Keratinocyte (primary cell): ENCODE measurements at regions not wholly inside any gene's neighbourhood (a gene's known extent, or its start where the extent isn't known, plus 50 kb on each side); places are given as distances from the start of the nearest gene placed in this dataset.

Source experiments
- DNase-seq: peaks from one replicate; pipeline ENCODE4 v3.0.0-alpha.2; 2011; ENCODE audit warnings: low read depth, missing footprints, low spot score
- FAIRE-seq: peaks from 2 replicates; lab custom pipeline; 2011; peaks lifted over from hg19 to GRCh38; lab: Jason Lieb, UNC
- H2AFZ ChIP-seq: 2 replicates; pipeline ENCODE4 v1.6.0; 2012; ENCODE audit warnings: low read length, control low read depth, inconsistent platforms; ENCODE audit not compliant: control insufficient read depth
- H3K27ac ChIP-seq: 2 replicates; pipeline ENCODE4 v1.5.1; 2011; ENCODE audit warnings: low read length; ENCODE audit not compliant: control insufficient read depth, insufficient read depth
- H3K27me3 ChIP-seq: 3 replicates; pipeline ENCODE4 v1.6.0; 2011; ENCODE audit warnings: low read length; ENCODE audit not compliant: control insufficient read depth, insufficient read depth; ENCODE audit errors: extremely low read depth
- H3K36me3 ChIP-seq, 2 experiments: 2 replicates in 1 of 2; 3 replicates in 1 of 2; pipeline ENCODE4 v1.5.1; 2011; ENCODE audit warnings: low read length in 2 of 2, mild to moderate bottlenecking in 1 of 2; ENCODE audit not compliant: control insufficient read depth in 2 of 2, insufficient read depth in 2 of 2; ENCODE audit errors: extremely low read depth in 1 of 2
- H3K4me1 ChIP-seq: 3 replicates; pipeline ENCODE4 v1.5.1; 2011; ENCODE audit warnings: low read length; ENCODE audit not compliant: control insufficient read depth, insufficient read depth; ENCODE audit errors: extremely low read depth
- H3K4me2 ChIP-seq: 3 replicates; pipeline ENCODE4 v1.6.0; 2011; ENCODE audit warnings: low read depth, low read length; ENCODE audit not compliant: control insufficient read depth, insufficient read depth; ENCODE audit errors: extremely low read depth
- H3K4me3 ChIP-seq, 3 experiments: fragments of 200-600 bp in 1 of 3; sonication (generic) in 1 of 3; 2 replicates in 2 of 3; 3 replicates in 1 of 3; pipeline ENCODE4 v1.5.1; 2011 to 2016; ENCODE audit warnings: low read length in 3 of 3, mild to moderate bottlenecking in 3 of 3, control low read depth in 2 of 3, inconsistent platforms in 1 of 3, low read depth in 1 of 3, mixed read lengths in 1 of 3, mixed run types in 1 of 3, moderate library complexity in 1 of 3; ENCODE audit not compliant: control insufficient read depth in 2 of 3, insufficient read depth in 2 of 3; ENCODE audit errors: extremely low read depth in 1 of 3
- H3K79me2 ChIP-seq: 2 replicates; pipeline ENCODE4 v1.6.0; 2012; ENCODE audit warnings: low read length; ENCODE audit not compliant: control insufficient read depth, insufficient read depth
- H3K9ac ChIP-seq: 3 replicates; pipeline ENCODE4 v1.6.0; 2011; ENCODE audit warnings: low read length; ENCODE audit not compliant: control insufficient read depth, insufficient read depth; ENCODE audit errors: extremely low read depth
- H3K9me1 ChIP-seq: 3 replicates; pipeline ENCODE4 v1.6.0; 2011; ENCODE audit warnings: low read length; ENCODE audit not compliant: control insufficient read depth, insufficient read depth; ENCODE audit errors: extremely low read depth
- H3K9me3 ChIP-seq: 2 replicates; pipeline ENCODE4 v1.5.1; 2012; ENCODE audit warnings: low read depth, low read length; ENCODE audit not compliant: control insufficient read depth
- H4K20me1 ChIP-seq: 3 replicates; pipeline ENCODE4 v1.6.0; 2011; ENCODE audit warnings: low read length; ENCODE audit not compliant: control insufficient read depth, insufficient read depth; ENCODE audit errors: extremely low read depth
- EZH2 ChIP-seq: IDR thresholded peaks from one replicate; pipeline ENCODE4 v1.6.1; 2012; ENCODE audit warnings: inconsistent platforms, mild to moderate bottlenecking, low read length, moderate library complexity
- dilution Hi-C: fragments of 300-500 bp; cut with MboI; formaldehyde crosslinking; loops from one replicate; pipeline ENCODE4 v1.7.0; 2020; ENCODE audit warnings: low sequenced_read_pairs; ENCODE audit not compliant: extremely low pct_ligation_motif_present
- TF ChIP-seq, protein P1 (sequence below), 3 experiments: IDR thresholded peaks in 1 of 3; conservative IDR thresholded peaks in 1 of 3; optimal IDR thresholded peaks in 1 of 3; 2 replicates in 2 of 3; 3 replicates in 1 of 3; pipeline versions ENCODE3 to v1.5.1; 2011; ENCODE audit warnings: low read length in 3 of 3, mild to moderate bottlenecking in 3 of 3, moderate library complexity in 2 of 3, control low read depth in 1 of 3, inconsistent platforms in 1 of 3; ENCODE audit not compliant: insufficient read depth in 2 of 3; ENCODE audit errors: extremely low read depth in 1 of 3

DNA sequence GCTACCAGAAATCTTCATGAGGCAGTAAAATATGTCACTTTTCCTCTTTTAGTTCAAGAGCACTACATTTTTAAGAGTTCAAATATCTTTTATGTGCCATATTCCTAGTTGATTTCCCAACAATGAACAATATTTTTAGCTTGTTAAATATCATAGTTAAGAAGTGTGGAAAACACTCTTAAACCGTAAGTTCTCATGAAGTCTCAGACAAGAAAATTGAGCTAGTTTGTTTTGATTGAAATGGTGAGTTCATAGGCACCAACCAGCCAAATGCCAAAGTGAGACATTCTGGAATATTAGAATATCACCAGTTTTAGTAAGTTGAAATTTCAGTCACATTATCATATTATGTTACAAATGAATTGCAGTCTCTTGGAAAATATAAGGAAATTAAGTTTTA lies 277.2 kb upstream of the HSF2 start:
- no peaks in the 10 kb centered on the region for H3K27me3 ChIP-seq
- DNase-seq (no peak), FAIRE-seq (no peak)
- H3K9me1 ChIP-seq, result no peaks in the 10 kb centered on the region
- H2AFZ ChIP-seq, result no peak overlapping the region
- H3K36me3 ChIP-seq, result no peaks in the 10 kb centered on the region
- H4K20me1 ChIP-seq, result no peaks in the 10 kb centered on the region
- no peak overlapping the region for H3K4me3 ChIP-seq
- TF ChIP-seq, protein P1, sequence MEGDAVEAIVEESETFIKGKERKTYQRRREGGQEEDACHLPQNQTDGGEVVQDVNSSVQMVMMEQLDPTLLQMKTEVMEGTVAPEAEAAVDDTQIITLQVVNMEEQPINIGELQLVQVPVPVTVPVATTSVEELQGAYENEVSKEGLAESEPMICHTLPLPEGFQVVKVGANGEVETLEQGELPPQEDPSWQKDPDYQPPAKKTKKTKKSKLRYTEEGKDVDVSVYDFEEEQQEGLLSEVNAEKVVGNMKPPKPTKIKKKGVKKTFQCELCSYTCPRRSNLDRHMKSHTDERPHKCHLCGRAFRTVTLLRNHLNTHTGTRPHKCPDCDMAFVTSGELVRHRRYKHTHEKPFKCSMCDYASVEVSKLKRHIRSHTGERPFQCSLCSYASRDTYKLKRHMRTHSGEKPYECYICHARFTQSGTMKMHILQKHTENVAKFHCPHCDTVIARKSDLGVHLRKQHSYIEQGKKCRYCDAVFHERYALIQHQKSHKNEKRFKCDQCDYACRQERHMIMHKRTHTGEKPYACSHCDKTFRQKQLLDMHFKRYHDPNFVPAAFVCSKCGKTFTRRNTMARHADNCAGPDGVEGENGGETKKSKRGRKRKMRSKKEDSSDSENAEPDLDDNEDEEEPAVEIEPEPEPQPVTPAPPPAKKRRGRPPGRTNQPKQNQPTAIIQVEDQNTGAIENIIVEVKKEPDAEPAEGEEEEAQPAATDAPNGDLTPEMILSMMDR (optimal IDR thresholded peaks at IDR 0.05 in 1 of 3, IDR thresholded peaks at IDR 0.05 in 1 of 3, conservative IDR thresholded peaks at IDR 0.05 in 1 of 3; ENCODE audit: extremely low read depth in 1 of 3, insufficient read depth in 2 of 3, low read length in 3 of 3), result no peak
- no peak for TF ChIP-seq EZH2
- no peak overlapping the region for H3K27ac ChIP-seq
- dilution Hi-C loops, result no loop called here
- H3K4me2 ChIP-seq, result no peak overlapping the region
- no peaks in the 10 kb centered on the region for H3K4me1 ChIP-seq
- no peaks in the 10 kb centered on the region for H3K79me2 ChIP-seq
- H3K9me3 ChIP-seq, result no peaks in the 10 kb centered on the region
- no peak overlapping the region for H3K9ac ChIP-seq

DNA sequence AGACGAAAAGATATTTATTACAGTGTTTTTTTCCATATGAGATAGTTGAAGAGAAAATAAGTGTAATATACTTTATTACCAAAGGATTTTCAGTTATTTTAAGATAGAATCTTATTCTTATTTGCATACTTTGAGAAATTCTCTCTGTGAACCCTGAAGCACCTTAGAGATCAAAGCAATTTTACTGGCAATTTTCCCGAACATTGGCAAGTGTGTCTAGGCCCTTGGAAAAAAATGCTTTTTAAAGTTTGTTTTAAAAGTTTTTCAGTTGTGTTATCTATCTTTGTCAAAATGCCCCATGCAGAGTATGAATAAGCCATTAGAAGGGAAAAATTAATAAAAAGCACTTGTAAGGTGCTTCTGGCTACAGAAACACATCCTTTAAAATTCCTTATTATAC lies 276.8 kb upstream of the HSF2 start:
- Histone ChIP-seq H3K27ac (no peak overlapping the region), H3K9me3 (no peaks in the 10 kb centered on the region), H3K27me3 (no peaks in the 10 kb centered on the region), H3K4me1 (no peaks in the 10 kb centered on the region), H3K9me1 (no peaks in the 10 kb centered on the region), H3K36me3 (no peaks in the 10 kb centered on the region), H3K4me3 (no peak overlapping the region), H4K20me1 (no peaks in the 10 kb centered on the region), H3K9ac (no peak overlapping the region), H2AFZ (no peak overlapping the region), H3K4me2 (no peak overlapping the region), H3K79me2 (no peaks in the 10 kb centered on the region)
- DNase-seq (no peak), FAIRE-seq (no peak)
- TF ChIP-seq EZH2, result no peak
- TF ChIP-seq, protein P1 (optimal IDR thresholded peaks at IDR 0.05 in 1 of 3, IDR thresholded peaks at IDR 0.05 in 1 of 3, conservative IDR thresholded peaks at IDR 0.05 in 1 of 3; ENCODE audit: extremely low read depth in 1 of 3, insufficient read depth in 2 of 3, low read length in 3 of 3), result no peak
- dilution Hi-C loops, result no loop called here
